ENCODE measurements at regions not wholly inside any gene's neighbourhood (a gene's known extent, or its start where the extent isn't known, plus 50 kb on each side); places are given as distances from the start of the nearest gene placed in this dataset.

DNA sequence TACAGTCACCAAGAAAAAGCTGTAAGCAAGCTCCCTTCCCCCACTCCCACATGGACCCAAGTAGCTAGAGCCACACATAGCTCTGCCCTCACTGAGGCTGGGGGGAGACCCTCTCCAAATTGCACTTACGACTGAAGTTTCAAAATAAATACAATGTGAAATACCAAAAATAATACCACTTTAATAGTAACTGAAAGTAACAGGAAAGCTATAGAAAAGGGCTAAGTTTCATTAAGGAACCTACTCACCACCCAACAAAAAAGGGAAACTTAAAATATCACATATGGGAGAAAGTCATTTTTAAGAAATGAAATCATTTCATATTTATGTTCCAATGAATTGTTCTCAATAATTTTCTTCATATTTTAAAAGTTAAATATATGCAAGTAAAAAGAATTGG lies 130.4 kb upstream of the UBE2E2 start:
- no peak for DNase-seq (ENCODE audit: low spot score)
- ChIA-PET POLR2A (ENCODE audit: low non-redundant PET) (no interaction called here), CTCF (no interaction called here)
- Histone ChIP-seq H3K36me3 (ENCODE audit: insufficient read depth, low read length, poor library complexity, severe bottlenecking) (no peaks in the 10 kb centered on the region), H3K27ac (ENCODE audit: low read depth, low read length, poor library complexity, severe bottlenecking) (no peak overlapping the region), H3K9me3 (ENCODE audit: low read depth, low read length, poor library complexity, severe bottlenecking) (no peaks in the 10 kb centered on the region), H3K4me1 (ENCODE audit: insufficient read depth, low read length, poor library complexity, severe bottlenecking) (no peaks in the 10 kb centered on the region), H3K27me3 (replicated peaks; ENCODE audit: insufficient read depth, low read depth, low read length, poor library complexity) (no peaks in the 10 kb centered on the region), H3K4me3 (ENCODE audit: low read depth, low read length, poor library complexity, severe bottlenecking) (no peak overlapping the region)
- intact Hi-C loops (cut with micrococcal nuclease; ENCODE audit: unreplicated experiment): no loop called here
- no peak for TF ChIP-seq EZH2 (IDR thresholded peaks at IDR 0.05; ENCODE audit: borderline replicate concordance, low read depth, low read length, poor library complexity, severe bottlenecking)
- TF ChIP-seq, protein P1, sequence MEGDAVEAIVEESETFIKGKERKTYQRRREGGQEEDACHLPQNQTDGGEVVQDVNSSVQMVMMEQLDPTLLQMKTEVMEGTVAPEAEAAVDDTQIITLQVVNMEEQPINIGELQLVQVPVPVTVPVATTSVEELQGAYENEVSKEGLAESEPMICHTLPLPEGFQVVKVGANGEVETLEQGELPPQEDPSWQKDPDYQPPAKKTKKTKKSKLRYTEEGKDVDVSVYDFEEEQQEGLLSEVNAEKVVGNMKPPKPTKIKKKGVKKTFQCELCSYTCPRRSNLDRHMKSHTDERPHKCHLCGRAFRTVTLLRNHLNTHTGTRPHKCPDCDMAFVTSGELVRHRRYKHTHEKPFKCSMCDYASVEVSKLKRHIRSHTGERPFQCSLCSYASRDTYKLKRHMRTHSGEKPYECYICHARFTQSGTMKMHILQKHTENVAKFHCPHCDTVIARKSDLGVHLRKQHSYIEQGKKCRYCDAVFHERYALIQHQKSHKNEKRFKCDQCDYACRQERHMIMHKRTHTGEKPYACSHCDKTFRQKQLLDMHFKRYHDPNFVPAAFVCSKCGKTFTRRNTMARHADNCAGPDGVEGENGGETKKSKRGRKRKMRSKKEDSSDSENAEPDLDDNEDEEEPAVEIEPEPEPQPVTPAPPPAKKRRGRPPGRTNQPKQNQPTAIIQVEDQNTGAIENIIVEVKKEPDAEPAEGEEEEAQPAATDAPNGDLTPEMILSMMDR (conservative IDR thresholded peaks at IDR 0.05; ENCODE audit: low read depth, low read length): no peak
- BruUV-seq (replicated peaks): no TSS peak

DNA sequence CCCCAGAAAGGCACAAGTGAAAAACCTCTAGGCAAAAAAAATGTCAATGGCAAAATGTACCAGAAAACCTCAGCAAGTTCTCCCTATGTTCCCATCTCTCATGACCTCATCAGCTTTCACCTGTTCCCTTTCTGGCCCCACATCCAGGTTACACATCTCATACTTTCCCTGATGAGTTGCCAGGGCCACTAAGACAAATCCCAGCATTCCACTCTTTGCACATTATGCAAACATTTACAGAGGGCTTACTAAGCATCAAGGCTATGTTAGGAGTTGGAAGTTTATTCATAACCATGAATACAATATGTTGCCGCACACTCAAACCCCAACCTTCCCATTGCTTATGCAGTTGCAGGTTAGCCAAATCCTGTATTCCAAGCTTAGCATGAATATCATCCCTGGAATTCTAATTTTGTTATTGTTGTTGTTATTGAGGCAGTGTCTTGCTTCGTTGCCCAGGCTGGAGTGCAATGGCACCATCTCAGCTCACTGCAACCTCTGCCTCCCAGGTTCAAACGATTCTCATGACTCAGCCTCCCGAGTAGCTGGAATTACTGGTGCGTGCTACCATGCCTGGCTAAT lies 129.3 kb upstream of the UBE2E2 start:
- intact Hi-C loops (cut with micrococcal nuclease; ENCODE audit: unreplicated experiment): no loop called here
- DNase-seq (ENCODE audit: low spot score): no peak
- H3K27ac ChIP-seq (ENCODE audit: low read depth, low read length, poor library complexity, severe bottlenecking): no peak overlapping the region
- no peaks in the 10 kb centered on the region for H3K4me1 ChIP-seq (ENCODE audit: insufficient read depth, low read length, poor library complexity, severe bottlenecking)
- TF ChIP-seq EZH2 (IDR thresholded peaks at IDR 0.05; ENCODE audit: borderline replicate concordance, low read depth, low read length, poor library complexity, severe bottlenecking): no peak
- TF ChIP-seq, protein P1 (conservative IDR thresholded peaks at IDR 0.05; ENCODE audit: low read depth, low read length): no peak
- no peaks in the 10 kb centered on the region for H3K9me3 ChIP-seq (ENCODE audit: low read depth, low read length, poor library complexity, severe bottlenecking)
- ChIA-PET POLR2A (ENCODE audit: low non-redundant PET) (no interaction called here), CTCF (no interaction called here)
- no peak overlapping the region for H3K4me3 ChIP-seq (ENCODE audit: low read depth, low read length, poor library complexity, severe bottlenecking)
- H3K27me3 ChIP-seq (replicated peaks; ENCODE audit: insufficient read depth, low read depth, low read length, poor library complexity): no peaks in the 10 kb centered on the region
- no TSS peak for BruUV-seq (replicated peaks)
- no peaks in the 10 kb centered on the region for H3K36me3 ChIP-seq (ENCODE audit: insufficient read depth, low read length, poor library complexity, severe bottlenecking)

GRCh38 chr3:23075496-23075895 lies 127.6 kb upstream of the UBE2E2 start:
- no peak for DNase-seq (ENCODE audit: low spot score)
- Histone ChIP-seq H3K36me3 (ENCODE audit: insufficient read depth, low read length, poor library complexity, severe bottlenecking) (no peaks in the 10 kb centered on the region), H3K27me3 (replicated peaks; ENCODE audit: insufficient read depth, low read depth, low read length, poor library complexity) (no peaks in the 10 kb centered on the region), H3K4me3 (ENCODE audit: low read depth, low read length, poor library complexity, severe bottlenecking) (no peak overlapping the region), H3K9me3 (ENCODE audit: low read depth, low read length, poor library complexity, severe bottlenecking) (no peaks in the 10 kb centered on the region), H3K4me1 (ENCODE audit: insufficient read depth, low read length, poor library complexity, severe bottlenecking) (no peaks in the 10 kb centered on the region), H3K27ac (ENCODE audit: low read depth, low read length, poor library complexity, severe bottlenecking) (no peak overlapping the region)
- ChIA-PET CTCF (no interaction called here), POLR2A (ENCODE audit: low non-redundant PET) (no interaction called here)
- intact Hi-C loops (cut with micrococcal nuclease; ENCODE audit: unreplicated experiment): no loop called here
- no TSS peak for BruUV-seq (replicated peaks)
- TF ChIP-seq EZH2 (IDR thresholded peaks at IDR 0.05; ENCODE audit: borderline replicate concordance, low read depth, low read length, poor library complexity, severe bottlenecking): no peak
- TF ChIP-seq, protein P1 (conservative IDR thresholded peaks at IDR 0.05; ENCODE audit: low read depth, low read length): no peak
